HG03575 (cell line): ENCODE measurements at regions not wholly inside any gene's neighbourhood (a gene's known extent, or its start where the extent isn't known, plus 50 kb on each side); places are given as distances from the start of the nearest gene placed in this dataset.

ENCODE experiments used
- ATAC-seq: cut with Tn5 transposase; IDR thresholded peaks from one replicate; pipeline ENCODE4 v1.9.1; 2021; ENCODE audit not compliant: unreplicated experiment, insufficient number of reproducible peaks, low FRiP score; ENCODE audit errors: extremely low read depth

- ATAC-seq: no peak
These were observed 50.0 kb upstream of the BET1 start for GRCh38 chr7:94054130-94054529.

- no peak for ATAC-seq
These were observed 51.8 kb upstream of the BET1 start for GRCh38 chr7:94055963-94056362.

- ATAC-seq: no peak
These were observed 52.6 kb upstream of the BET1 start for GRCh38 chr7:94056796-94057207.

GRCh38 chr7:94057955-94058354 lies 53.8 kb upstream of the BET1 start:
- no peak for ATAC-seq

- ATAC-seq: no peak
These were observed 55.6 kb upstream of the BET1 start for GRCh38 chr7:94059746-94060145.

- no peak for ATAC-seq
These were observed 56.6 kb upstream of the BET1 start for GRCh38 chr7:94060752-94061151.

- no peak for ATAC-seq
These were observed 57.2 kb upstream of the BET1 start for GRCh38 chr7:94061326-94061725.

GRCh38 chr7:94062372-94062771 lies 58.2 kb upstream of the BET1 start:
- no peak for ATAC-seq

GRCh38 chr7:94064541-94065191 lies 60.5 kb upstream of the BET1 start:
- ATAC-seq: no peak

GRCh38 chr7:94067047-94067446 lies 62.9 kb upstream of the BET1 start:
- ATAC-seq: no peak

- ATAC-seq: no peak
These were observed 63.4 kb upstream of the BET1 start for GRCh38 chr7:94067506-94067905.

GRCh38 chr7:94069162-94069739 lies 65.1 kb upstream of the BET1 start:
- ATAC-seq: no peak

GRCh38 chr7:94080551-94080950 lies 76.4 kb upstream of the BET1 start:
- ATAC-seq: no peak

GRCh38 chr7:94082126-94082525 lies 78.0 kb upstream of the BET1 start:
- ATAC-seq: no peak

- peak; percentile 97 for ATAC-seq
These were observed 83.7 kb upstream of the BET1 start for GRCh38 chr7:94087664-94088352.

GRCh38 chr7:94088560-94088959 lies 84.4 kb upstream of the BET1 start:
- ATAC-seq: no peak

- no peak for ATAC-seq
These were observed 85.7 kb upstream of the BET1 start for GRCh38 chr7:94089806-94090205.

- no peak for ATAC-seq
These were observed 88.8 kb upstream of the BET1 start for GRCh38 chr7:94092980-94093379.

GRCh38 chr7:94094298-94094697 lies 90.1 kb upstream of the BET1 start:
- no peak for ATAC-seq

- no peak for ATAC-seq
These were observed 91.3 kb upstream of the BET1 start for GRCh38 chr7:94095316-94096009.
